ENCODE measurements at regions not wholly inside any gene's neighbourhood (a gene's known extent, or its start where the extent isn't known, plus 50 kb on each side); places are given as distances from the start of the nearest gene placed in this dataset.
A peak's percentile ranks its signal among the peaks of the same experiment; 100 is the strongest.

- TF ChIP-seq CTCF (IDR thresholded peaks at IDR 0.05), result peak; percentile 76 to 91 (median 85)
- TF ChIP-seq POLR2A (IDR thresholded peaks at IDR 0.05), result no peak
These were observed 60.0 kb upstream of the STEAP1B start for GRCh38 chr7:22559829-22560489.
